ENCODE measurements at regions not wholly inside any gene's neighbourhood (a gene's known extent, or its start where the extent isn't known, plus 50 kb on each side); places are given as distances from the start of the nearest gene placed in this dataset.
"Not testable (repeated sequence)": the region's sequence is repeated elsewhere in the genome, so short reads cannot be mapped to it uniquely, and the experiment has no call there.

- DNase-seq, result no peak
- Histone ChIP-seq H3K36me3 (ENCODE audit: control insufficient read depth, insufficient read depth, low read length) (no peaks in the 10 kb centered on the region), H3K27ac (ENCODE audit: low read length) (no peak overlapping the region), H3K4me3 (ENCODE audit: low read length) (no peak overlapping the region), H3K27me3 (ENCODE audit: control insufficient read depth, insufficient read depth, low read length) (no peaks in the 10 kb centered on the region), H3K4me1 (ENCODE audit: control insufficient read depth, insufficient read depth, low read length) (no peaks in the 10 kb centered on the region), H3K9me3 (replicated peaks; ENCODE audit: control insufficient read depth, low read depth, low read length) (peaks cover 3% of the 10 kb centered on the region)
- WGBS (ENCODE audit: insufficient coverage), result no CpG with 5 or more reads among the region's 2 CpGs
These were observed 94.5 kb upstream of the GRIN2B start for GRCh38 chr12:14075797-14076393.

GRCh38 chr12:14076538-14076937 is 95.1 kb upstream of the GRIN2B start:
- no peak overlapping the region for H3K27ac ChIP-seq (ENCODE audit: low read length)
- H3K9me3 ChIP-seq (replicated peaks; ENCODE audit: control insufficient read depth, low read depth, low read length), result peaks cover 3% of the 10 kb centered on the region
- WGBS (ENCODE audit: insufficient coverage), result no CpG with 5 or more reads among the region's 1 CpG
- DNase-seq, result no peak
- H3K27me3 ChIP-seq (ENCODE audit: control insufficient read depth, insufficient read depth, low read length), result no peaks in the 10 kb centered on the region
- no peak overlapping the region for H3K4me3 ChIP-seq (ENCODE audit: low read length)
- no peaks in the 10 kb centered on the region for H3K36me3 ChIP-seq (ENCODE audit: control insufficient read depth, insufficient read depth, low read length)
- H3K4me1 ChIP-seq (ENCODE audit: control insufficient read depth, insufficient read depth, low read length), result no peaks in the 10 kb centered on the region

DNA sequence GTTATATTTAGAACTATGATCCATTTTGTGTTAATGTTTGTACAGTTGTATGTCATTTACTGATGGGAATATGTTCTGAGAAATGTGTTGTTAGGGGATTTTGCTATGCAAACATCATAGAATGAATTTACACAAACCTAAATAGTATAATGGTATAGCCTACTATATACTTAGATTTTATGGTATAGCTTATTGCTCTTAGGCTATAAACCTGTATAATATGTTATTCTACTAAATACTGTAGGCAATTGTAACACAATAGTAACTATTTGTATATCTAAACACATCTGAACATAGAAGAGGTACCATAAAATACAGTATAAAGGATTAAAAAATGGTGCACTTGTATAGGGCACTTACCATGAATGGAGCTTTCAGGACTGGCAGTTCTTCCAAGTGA is 105.4 kb upstream of the GRIN2B start:
- Histone ChIP-seq H3K4me1 (ENCODE audit: control insufficient read depth, insufficient read depth, low read length) (no peaks in the 10 kb centered on the region), H3K27me3 (ENCODE audit: control insufficient read depth, insufficient read depth, low read length) (no peaks in the 10 kb centered on the region), H3K27ac (ENCODE audit: low read length) (no peak overlapping the region), H3K36me3 (ENCODE audit: control insufficient read depth, insufficient read depth, low read length) (no peaks in the 10 kb centered on the region), H3K9me3 (replicated peaks; ENCODE audit: control insufficient read depth, low read depth, low read length) (peaks cover 2% of the 10 kb centered on the region), H3K4me3 (ENCODE audit: low read length) (no peak overlapping the region)
- no peak for DNase-seq

- H3K9me3 ChIP-seq (replicated peaks; ENCODE audit: control insufficient read depth, low read depth, low read length), result peaks cover 2% of the 10 kb centered on the region
- WGBS (ENCODE audit: insufficient coverage), result no CpG with 5 or more reads among the region's 3 CpGs
These were observed 118.6 kb upstream of the GRIN2B start for GRCh38 chr12:14099994-14100393.

DNA sequence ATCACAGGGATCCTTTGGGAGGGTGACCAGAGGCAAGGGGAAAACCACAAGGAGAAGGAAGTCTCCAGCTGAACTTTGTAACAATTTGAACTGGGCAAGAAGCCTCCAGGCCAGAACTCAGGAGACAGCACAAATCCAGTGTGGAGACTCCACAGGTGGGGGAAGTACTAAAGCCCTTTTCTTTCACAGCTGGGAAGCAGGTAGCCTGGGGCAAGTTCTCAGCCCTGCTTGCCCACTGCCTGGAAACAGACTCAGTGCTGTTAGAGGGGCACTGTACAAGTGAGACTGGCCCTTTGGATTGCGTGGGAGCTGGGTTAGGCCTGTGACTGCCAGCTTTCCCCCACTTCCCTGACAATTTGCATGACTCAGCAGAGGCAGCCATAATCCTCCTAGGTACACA is 120.2 kb upstream of the GRIN2B start:
- H3K27me3 ChIP-seq (ENCODE audit: control insufficient read depth, insufficient read depth, low read length); H3K4me3 ChIP-seq (ENCODE audit: low read length); H3K4me1 ChIP-seq (ENCODE audit: control insufficient read depth, insufficient read depth, low read length); H3K9me3 ChIP-seq (replicated peaks; ENCODE audit: control insufficient read depth, low read depth, low read length); H3K36me3 ChIP-seq (ENCODE audit: control insufficient read depth, insufficient read depth, low read length); DNase-seq; H3K27ac ChIP-seq (ENCODE audit: low read length): not testable (repeated sequence)
- 100% methylated on average over 1 of the region's 1 CpG for WGBS (ENCODE audit: insufficient coverage)

More at GRCh38 chr12:14099994-14100393, 118.6 kb upstream of the GRIN2B start:
- H3K27me3 ChIP-seq (ENCODE audit: control insufficient read depth, insufficient read depth, low read length), result no peaks in the 10 kb centered on the region
- no peaks in the 10 kb centered on the region for H3K36me3 ChIP-seq (ENCODE audit: control insufficient read depth, insufficient read depth, low read length)
- H3K4me3 ChIP-seq (ENCODE audit: low read length), result no peak overlapping the region
- DNase-seq, result no peak
- no peak overlapping the region for H3K27ac ChIP-seq (ENCODE audit: low read length)
- no peaks in the 10 kb centered on the region for H3K4me1 ChIP-seq (ENCODE audit: control insufficient read depth, insufficient read depth, low read length)

DNA sequence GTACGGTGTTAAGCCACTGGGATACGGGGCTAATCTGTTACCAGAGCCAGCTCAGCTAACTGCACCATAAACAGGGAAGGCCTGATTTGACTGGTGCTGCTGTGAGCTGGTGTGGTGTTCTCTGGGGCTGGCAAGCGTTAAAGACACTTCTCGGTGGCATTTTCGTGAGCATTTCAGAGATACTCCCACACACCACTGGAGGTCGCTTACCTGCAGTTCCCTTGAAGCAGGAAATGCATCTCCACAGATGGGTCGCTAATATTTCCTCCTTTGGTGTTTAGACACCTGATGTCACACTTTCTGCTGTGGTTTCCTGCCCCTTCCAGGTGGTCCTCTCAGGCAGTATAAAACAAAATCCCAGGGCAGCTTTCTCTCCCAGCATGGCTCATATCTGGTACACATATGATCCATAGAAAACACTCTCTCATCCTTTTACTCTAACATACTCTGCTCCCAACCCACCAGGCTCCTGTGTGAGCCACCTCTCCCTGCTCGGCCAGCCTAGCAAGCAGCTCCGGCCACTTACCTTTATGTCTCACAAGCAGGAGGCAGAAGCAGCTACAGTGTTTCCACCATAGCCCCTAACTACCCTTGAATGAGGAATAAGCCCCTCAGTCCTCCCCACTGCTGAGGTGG is 129.9 kb upstream of the GRIN2B start:
- 26% methylated on average over 9 of the region's 9 CpGs for WGBS (ENCODE audit: insufficient coverage)

DNA sequence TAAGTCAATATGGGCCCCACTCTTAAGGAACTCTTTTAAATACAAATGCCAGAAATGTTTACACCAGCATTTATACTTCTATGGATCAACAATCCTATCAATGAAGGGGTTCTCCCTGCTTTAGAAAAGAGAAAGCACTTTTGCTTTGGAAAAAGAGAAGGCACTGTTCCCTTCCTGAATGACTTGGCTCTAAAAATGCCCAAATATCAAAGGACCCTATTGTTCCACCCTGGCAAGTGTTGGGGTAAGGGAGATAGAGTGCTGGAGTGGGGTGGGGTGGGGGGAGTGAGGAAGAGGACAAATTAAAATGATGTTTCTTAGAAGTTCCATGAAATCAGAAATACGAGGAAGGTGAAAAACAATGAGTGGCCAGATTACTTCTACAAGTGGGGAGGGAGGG is 131.6 kb upstream of the GRIN2B start:
- no peaks in the 10 kb centered on the region for H3K4me1 ChIP-seq (ENCODE audit: control insufficient read depth, insufficient read depth, low read length)
- H3K9me3 ChIP-seq (replicated peaks; ENCODE audit: control insufficient read depth, low read depth, low read length), result peaks cover 4% of the 10 kb centered on the region
- H3K27me3 ChIP-seq (ENCODE audit: control insufficient read depth, insufficient read depth, low read length), result no peaks in the 10 kb centered on the region
- H3K4me3 ChIP-seq (ENCODE audit: low read length), result no peak overlapping the region
- WGBS (ENCODE audit: insufficient coverage), result no CpG with 5 or more reads among the region's 1 CpG
- no peaks in the 10 kb centered on the region for H3K36me3 ChIP-seq (ENCODE audit: control insufficient read depth, insufficient read depth, low read length)
- H3K27ac ChIP-seq (ENCODE audit: low read length), result no peak overlapping the region
- DNase-seq, result no peak

More for the DNA sequence above, 129.9 kb upstream of the GRIN2B start:
- DNase-seq, result no peak
- Histone ChIP-seq H3K27ac (ENCODE audit: low read length) (no peak overlapping the region), H3K9me3 (replicated peaks; ENCODE audit: control insufficient read depth, low read depth, low read length) (no peaks in the 10 kb centered on the region), H3K36me3 (ENCODE audit: control insufficient read depth, insufficient read depth, low read length) (no peaks in the 10 kb centered on the region), H3K4me3 (ENCODE audit: low read length) (no peak overlapping the region), H3K4me1 (ENCODE audit: control insufficient read depth, insufficient read depth, low read length) (no peaks in the 10 kb centered on the region), H3K27me3 (ENCODE audit: control insufficient read depth, insufficient read depth, low read length) (no peaks in the 10 kb centered on the region)

DNA sequence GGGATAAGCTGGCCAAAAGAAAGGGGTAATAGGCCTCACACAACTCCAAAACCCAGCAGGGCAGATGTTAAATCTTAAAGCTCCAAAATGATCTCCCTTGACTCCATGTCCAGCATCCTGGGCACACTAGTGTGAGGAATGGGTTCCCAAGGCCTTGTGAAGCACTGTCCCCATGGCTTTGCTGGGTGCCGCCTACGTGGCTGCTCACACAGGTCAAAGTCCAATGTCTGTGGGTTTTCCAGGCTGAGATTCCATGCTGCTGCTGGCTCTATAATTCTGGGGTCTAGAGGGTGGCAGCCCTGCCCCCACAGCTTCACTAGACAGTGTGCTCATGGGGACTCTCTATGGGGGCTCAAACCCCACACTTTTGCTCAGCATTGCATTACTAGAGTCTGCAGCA is 145.3 kb upstream of the GRIN2B start:
- H3K9me3 ChIP-seq (replicated peaks; ENCODE audit: control insufficient read depth, low read depth, low read length), result no peaks in the 10 kb centered on the region
- H3K36me3 ChIP-seq (ENCODE audit: control insufficient read depth, insufficient read depth, low read length), result no peaks in the 10 kb centered on the region
- no peak overlapping the region for H3K4me3 ChIP-seq (ENCODE audit: low read length)
- WGBS (ENCODE audit: insufficient coverage), result 83% methylated on average over 2 of the region's 2 CpGs
- H3K4me1 ChIP-seq (ENCODE audit: control insufficient read depth, insufficient read depth, low read length), result no peaks in the 10 kb centered on the region
- H3K27ac ChIP-seq (ENCODE audit: low read length), result no peak overlapping the region
- no peaks in the 10 kb centered on the region for H3K27me3 ChIP-seq (ENCODE audit: control insufficient read depth, insufficient read depth, low read length)
- DNase-seq, result no peak

GRCh38 chr12:14129611-14130195 is 148.3 kb upstream of the GRIN2B start:
- no peak for DNase-seq
- H3K36me3 ChIP-seq (ENCODE audit: control insufficient read depth, insufficient read depth, low read length), result no peaks in the 10 kb centered on the region
- 87% methylated on average over 3 of the region's 12 CpGs for WGBS (ENCODE audit: insufficient coverage)
- H3K27me3 ChIP-seq (ENCODE audit: control insufficient read depth, insufficient read depth, low read length), result no peaks in the 10 kb centered on the region
- H3K4me3 ChIP-seq (ENCODE audit: low read length), result no peak overlapping the region
- H3K9me3 ChIP-seq (replicated peaks; ENCODE audit: control insufficient read depth, low read depth, low read length), result no peaks in the 10 kb centered on the region
- H3K27ac ChIP-seq (ENCODE audit: low read length), result no peak overlapping the region
- no peaks in the 10 kb centered on the region for H3K4me1 ChIP-seq (ENCODE audit: control insufficient read depth, insufficient read depth, low read length)

- no CpG with 5 or more reads among the region's 2 CpGs for WGBS (ENCODE audit: insufficient coverage)
- H3K27ac ChIP-seq (ENCODE audit: low read length), result no peak overlapping the region
- no peaks in the 10 kb centered on the region for H3K27me3 ChIP-seq (ENCODE audit: control insufficient read depth, insufficient read depth, low read length)
- no peak for DNase-seq
- no peaks in the 10 kb centered on the region for H3K4me1 ChIP-seq (ENCODE audit: control insufficient read depth, insufficient read depth, low read length)
- H3K4me3 ChIP-seq (ENCODE audit: low read length), result no peak overlapping the region
- no peaks in the 10 kb centered on the region for H3K9me3 ChIP-seq (replicated peaks; ENCODE audit: control insufficient read depth, low read depth, low read length)
- no peaks in the 10 kb centered on the region for H3K36me3 ChIP-seq (ENCODE audit: control insufficient read depth, insufficient read depth, low read length)
These were observed 154.6 kb upstream of the GRIN2B start for GRCh38 chr12:14135996-14136395.
